ENCODE measurements at regions not wholly inside any gene's neighbourhood (a gene's known extent, or its start where the extent isn't known, plus 50 kb on each side); places are given as distances from the start of the nearest gene placed in this dataset.

DNA sequence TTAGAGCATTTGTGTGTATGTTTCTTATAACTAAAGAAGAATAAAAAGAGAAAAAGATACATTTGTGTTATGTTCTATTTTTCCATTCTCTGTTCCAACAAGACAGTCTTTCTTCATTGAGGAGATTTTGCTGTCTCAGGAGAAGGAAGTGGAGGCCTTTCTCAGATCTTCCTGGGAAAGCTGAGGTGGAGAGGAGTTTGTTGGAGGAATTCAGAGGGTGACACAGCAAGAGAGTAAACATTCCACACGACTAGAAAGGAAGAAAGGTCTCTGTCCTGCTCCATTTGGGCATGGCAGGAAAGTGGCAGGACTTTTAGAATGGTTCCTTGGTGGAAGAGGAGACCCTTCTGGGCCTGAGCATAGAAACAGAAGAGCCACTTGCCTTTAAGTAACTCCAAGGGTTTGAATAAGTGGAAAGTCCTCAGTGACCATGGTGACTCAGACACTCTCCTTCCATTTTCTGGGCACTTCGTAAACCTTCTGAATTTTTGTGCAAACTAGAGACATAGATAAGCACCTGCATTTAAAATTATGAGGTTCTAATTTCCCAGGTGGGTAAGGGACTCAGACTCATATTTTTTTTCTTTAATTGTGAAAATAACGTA is 52.3 kb upstream of the COL5A2 start:
- Histone ChIP-seq H3K4me3 (no peak overlapping the region), H3K36me3 (ENCODE audit: low read depth) (no peaks in the 10 kb centered on the region), H2AFZ (no peak overlapping the region), H4K20me1 (ENCODE audit: insufficient read depth) (no peaks in the 10 kb centered on the region), H3K79me2 (ENCODE audit: low read depth) (no peaks in the 10 kb centered on the region), H3K27me3 (ENCODE audit: insufficient read depth, low read depth) (no peaks in the 10 kb centered on the region), H3K9me3 (ENCODE audit: insufficient read depth, low read depth) (no peaks in the 10 kb centered on the region), H3K27ac (no peak overlapping the region), H3K4me1 (replicated peaks; ENCODE audit: insufficient read depth) (no peaks in the 10 kb centered on the region), H3K9me2 (ENCODE audit: insufficient read depth) (no peaks in the 10 kb centered on the region), H3K4me2 (no peak overlapping the region), H3F3A (ENCODE audit: insufficient read depth, low read depth) (no peaks in the 10 kb centered on the region)
- intact Hi-C loops (cut with micrococcal nuclease; ENCODE audit: unreplicated experiment) = no loop called here
- no TSS peak for BruUV-seq (replicated peaks)
- CTCF ChIA-PET = no interaction called here
- POLR2A ChIA-PET (ENCODE audit: unreplicated experiment) = no interaction called here
- no peak for DNase-seq
- TF ChIP-seq, protein P1, sequence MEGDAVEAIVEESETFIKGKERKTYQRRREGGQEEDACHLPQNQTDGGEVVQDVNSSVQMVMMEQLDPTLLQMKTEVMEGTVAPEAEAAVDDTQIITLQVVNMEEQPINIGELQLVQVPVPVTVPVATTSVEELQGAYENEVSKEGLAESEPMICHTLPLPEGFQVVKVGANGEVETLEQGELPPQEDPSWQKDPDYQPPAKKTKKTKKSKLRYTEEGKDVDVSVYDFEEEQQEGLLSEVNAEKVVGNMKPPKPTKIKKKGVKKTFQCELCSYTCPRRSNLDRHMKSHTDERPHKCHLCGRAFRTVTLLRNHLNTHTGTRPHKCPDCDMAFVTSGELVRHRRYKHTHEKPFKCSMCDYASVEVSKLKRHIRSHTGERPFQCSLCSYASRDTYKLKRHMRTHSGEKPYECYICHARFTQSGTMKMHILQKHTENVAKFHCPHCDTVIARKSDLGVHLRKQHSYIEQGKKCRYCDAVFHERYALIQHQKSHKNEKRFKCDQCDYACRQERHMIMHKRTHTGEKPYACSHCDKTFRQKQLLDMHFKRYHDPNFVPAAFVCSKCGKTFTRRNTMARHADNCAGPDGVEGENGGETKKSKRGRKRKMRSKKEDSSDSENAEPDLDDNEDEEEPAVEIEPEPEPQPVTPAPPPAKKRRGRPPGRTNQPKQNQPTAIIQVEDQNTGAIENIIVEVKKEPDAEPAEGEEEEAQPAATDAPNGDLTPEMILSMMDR (conservative IDR thresholded peaks at IDR 0.05) = no peak
- no peak for TF ChIP-seq EZH2 (IDR thresholded peaks at IDR 0.05; ENCODE audit: low read depth)

DNA sequence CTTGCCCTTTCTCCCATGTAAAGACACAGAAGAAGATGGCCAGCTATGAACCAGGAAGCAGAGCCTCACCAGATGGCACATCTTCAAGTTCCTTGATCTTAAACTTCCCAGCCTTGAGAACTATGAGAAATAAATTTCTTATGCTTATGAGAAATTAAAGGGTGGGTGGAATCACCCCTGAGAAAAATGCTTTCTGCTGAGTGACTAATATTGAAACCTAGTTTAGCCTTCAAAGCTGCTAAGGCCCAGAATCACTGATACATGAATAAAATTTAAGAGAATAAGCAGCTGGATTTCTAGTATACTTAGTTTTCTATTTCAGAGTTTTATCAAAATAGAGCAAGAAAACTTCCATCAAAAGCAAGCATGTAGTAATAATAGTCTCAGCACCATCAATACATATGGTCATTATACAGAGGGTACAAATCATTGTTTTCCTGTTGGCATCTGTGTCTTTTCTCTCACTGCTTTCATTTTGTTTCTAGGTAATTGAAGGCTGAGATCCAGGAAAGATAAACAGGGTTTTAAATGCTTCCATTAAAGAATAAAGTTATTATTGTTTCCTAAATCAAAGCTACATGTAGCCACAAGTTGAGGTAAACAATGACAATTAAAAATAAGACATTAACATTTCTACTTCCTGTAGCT is 53.3 kb upstream of the COL5A2 start:
- no TSS peak for BruUV-seq (replicated peaks)
- no peak overlapping the region for H3K4me2 ChIP-seq
- no peak for DNase-seq
- H3K4me1 ChIP-seq (replicated peaks; ENCODE audit: insufficient read depth) = no peaks in the 10 kb centered on the region
- ChIA-PET CTCF (no interaction called here), POLR2A (ENCODE audit: unreplicated experiment) (no interaction called here)
- no peaks in the 10 kb centered on the region for H3K9me3 ChIP-seq (ENCODE audit: insufficient read depth, low read depth)
- intact Hi-C loops (cut with micrococcal nuclease; ENCODE audit: unreplicated experiment) = no loop called here
- no peak overlapping the region for H3K27ac ChIP-seq
- no peaks in the 10 kb centered on the region for H4K20me1 ChIP-seq (ENCODE audit: insufficient read depth)
- H3K9me2 ChIP-seq (ENCODE audit: insufficient read depth) = no peaks in the 10 kb centered on the region
- no peaks in the 10 kb centered on the region for H3K27me3 ChIP-seq (ENCODE audit: insufficient read depth, low read depth)
- H3K36me3 ChIP-seq (ENCODE audit: low read depth) = no peaks in the 10 kb centered on the region
- no peak for TF ChIP-seq EZH2 (IDR thresholded peaks at IDR 0.05; ENCODE audit: low read depth)
- TF ChIP-seq, protein P1 (conservative IDR thresholded peaks at IDR 0.05) = no peak
- no peak overlapping the region for H3K4me3 ChIP-seq
- no peak overlapping the region for H2AFZ ChIP-seq
- H3F3A ChIP-seq (ENCODE audit: insufficient read depth, low read depth) = no peaks in the 10 kb centered on the region
- no peaks in the 10 kb centered on the region for H3K79me2 ChIP-seq (ENCODE audit: low read depth)

DNA sequence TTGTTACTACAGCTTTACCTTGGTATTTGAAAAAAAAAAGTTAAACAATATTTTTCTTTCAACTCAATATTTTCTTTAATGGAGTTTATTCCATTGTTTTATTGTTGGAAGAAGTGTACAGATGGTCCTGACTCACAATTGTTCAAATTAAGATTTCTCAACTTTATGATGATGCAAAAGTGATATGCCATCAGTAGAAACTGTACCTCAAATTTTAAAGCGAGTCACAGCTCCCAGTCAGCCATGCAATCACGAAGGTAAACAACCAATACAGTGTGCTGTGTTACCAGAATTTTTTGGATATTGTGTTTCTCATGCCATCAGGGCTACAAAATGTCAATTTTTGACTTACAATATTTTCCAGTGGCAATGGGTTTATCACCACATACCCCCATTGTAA is 54.0 kb upstream of the COL5A2 start:
- ChIA-PET POLR2A (ENCODE audit: unreplicated experiment) (no interaction called here), CTCF (no interaction called here)
- Histone ChIP-seq H3K4me3 (no peak overlapping the region), H3K27me3 (ENCODE audit: insufficient read depth, low read depth) (no peaks in the 10 kb centered on the region), H3K4me2 (no peak overlapping the region), H4K20me1 (ENCODE audit: insufficient read depth) (no peaks in the 10 kb centered on the region), H3K9me3 (ENCODE audit: insufficient read depth, low read depth) (no peaks in the 10 kb centered on the region), H3K36me3 (ENCODE audit: low read depth) (no peaks in the 10 kb centered on the region), H3K27ac (no peak overlapping the region), H3F3A (ENCODE audit: insufficient read depth, low read depth) (no peaks in the 10 kb centered on the region), H3K79me2 (ENCODE audit: low read depth) (no peaks in the 10 kb centered on the region), H2AFZ (no peak overlapping the region), H3K9me2 (ENCODE audit: insufficient read depth) (no peaks in the 10 kb centered on the region), H3K4me1 (replicated peaks; ENCODE audit: insufficient read depth) (no peaks in the 10 kb centered on the region)
- BruUV-seq (replicated peaks) = no TSS peak
- TF ChIP-seq, protein P1 (conservative IDR thresholded peaks at IDR 0.05) = no peak
- TF ChIP-seq EZH2 (IDR thresholded peaks at IDR 0.05; ENCODE audit: low read depth) = no peak
- DNase-seq = no peak
- intact Hi-C loops (cut with micrococcal nuclease; ENCODE audit: unreplicated experiment) = no loop called here

Data from PC-9 (cell line).